GM21515 (cell line): ENCODE measurements at regions not wholly inside any gene's neighbourhood (a gene's known extent, or its start where the extent isn't known, plus 50 kb on each side); places are given as distances from the start of the nearest gene placed in this dataset.
"Not testable (repeated sequence)": the region's sequence is repeated elsewhere in the genome, so short reads cannot be mapped to it uniquely, and the experiment has no call there.

Experiments used
- ATAC-seq: cut with Tn5 transposase; IDR thresholded peaks from one replicate; pipeline ENCODE4 v1.9.1; 2021; ENCODE audit not compliant: unreplicated experiment

DNA sequence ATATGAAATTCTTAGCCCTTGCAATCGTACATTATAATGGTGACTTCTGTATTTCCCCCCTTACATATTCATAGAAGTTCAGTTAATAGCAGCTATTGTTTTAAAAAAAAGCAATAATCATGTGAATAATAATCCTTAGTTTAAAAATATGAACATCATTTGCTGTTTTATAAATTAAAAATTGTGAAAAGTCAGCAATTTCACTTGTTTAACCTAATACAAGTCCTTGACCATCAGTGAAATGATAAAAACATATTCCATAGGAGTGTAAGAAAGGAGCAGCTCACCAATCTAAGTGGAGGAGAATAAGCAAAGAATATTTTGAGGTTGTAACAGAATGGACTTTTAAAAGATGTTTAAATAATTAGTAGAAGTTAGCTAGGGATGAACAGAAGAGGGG is 650.2 kb downstream of the SUCLG1 start:
- no peak for ATAC-seq

DNA sequence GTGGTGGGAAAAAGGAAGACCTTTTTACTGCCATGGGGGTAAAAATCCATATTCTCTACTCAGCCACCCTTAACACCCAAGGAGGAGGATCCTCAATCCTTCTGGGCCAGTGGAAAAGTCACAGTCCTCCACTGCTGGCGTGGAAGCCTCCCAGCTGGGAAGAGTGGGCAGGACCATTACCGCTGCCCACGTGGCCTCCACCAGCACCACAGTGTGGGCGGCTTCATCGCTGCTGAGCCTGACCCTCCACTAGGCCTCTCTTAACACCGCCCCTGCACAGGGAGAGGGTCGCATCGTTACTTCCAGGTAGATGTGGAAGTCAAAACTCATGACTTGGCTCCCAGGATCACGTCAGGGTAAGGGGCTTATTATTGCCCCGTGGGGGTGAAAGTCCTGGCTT is 656.5 kb downstream of the SUCLG1 start:
- ATAC-seq, result no peak

DNA sequence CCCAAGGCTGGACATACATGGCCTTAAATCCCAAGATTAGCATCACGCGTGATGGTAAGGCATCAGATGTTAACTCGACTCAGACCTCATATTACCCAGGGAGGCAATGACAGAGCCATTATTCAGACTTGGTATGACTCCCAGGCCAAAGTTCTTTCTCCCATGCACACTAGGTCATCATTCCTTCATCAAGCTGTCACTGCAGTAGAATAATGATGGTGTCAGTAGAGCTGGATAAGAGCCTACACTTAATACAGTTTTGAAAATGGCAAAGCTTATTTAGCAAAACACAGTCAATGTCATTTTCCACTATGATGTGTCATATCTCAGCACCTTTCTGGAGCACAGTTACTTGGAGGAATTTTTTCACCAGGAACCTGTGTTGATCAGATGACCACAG is 663.3 kb downstream of the SUCLG1 start:
- ATAC-seq, result no peak

DNA sequence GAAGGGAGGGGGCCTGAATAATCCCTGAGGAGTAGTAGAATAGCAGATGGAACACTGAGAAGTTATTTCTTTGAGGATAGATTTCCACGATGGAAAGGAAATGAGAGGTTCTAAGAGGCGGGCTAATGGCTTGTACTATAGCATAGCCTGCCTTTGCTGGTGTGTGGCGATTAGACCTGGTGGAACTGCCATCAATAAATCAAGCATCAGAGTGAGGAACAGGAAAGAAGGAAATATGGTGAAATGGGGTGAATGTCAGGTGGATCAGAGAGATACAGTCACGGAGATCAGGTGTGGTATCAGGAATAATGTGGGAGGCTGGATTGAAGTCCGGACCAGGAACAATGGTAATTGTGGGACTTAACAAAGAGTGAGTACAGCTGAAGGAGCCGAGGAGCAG is 668.6 kb downstream of the SUCLG1 start:
- ATAC-seq, result not testable (repeated sequence)

DNA sequence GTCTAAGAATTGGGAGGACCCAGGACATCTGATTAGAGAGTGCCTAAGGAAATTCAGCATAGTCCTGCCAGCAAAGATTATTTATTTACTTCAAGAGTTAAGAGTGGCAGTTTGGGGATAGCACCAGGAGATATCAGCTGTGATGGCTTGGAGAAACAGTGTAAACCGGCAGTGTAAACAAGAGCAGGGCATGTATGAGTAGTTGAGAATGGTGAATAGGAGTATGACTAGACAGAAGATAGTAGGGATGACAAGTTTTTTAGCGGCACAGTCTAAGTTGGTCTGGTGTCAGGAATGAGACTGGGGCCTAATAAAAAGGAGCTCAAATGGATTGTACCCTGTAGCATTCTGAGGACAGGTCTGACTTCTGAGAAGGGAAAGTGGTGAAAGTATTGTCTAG is 669.4 kb downstream of the SUCLG1 start:
- not testable (repeated sequence) for ATAC-seq

DNA sequence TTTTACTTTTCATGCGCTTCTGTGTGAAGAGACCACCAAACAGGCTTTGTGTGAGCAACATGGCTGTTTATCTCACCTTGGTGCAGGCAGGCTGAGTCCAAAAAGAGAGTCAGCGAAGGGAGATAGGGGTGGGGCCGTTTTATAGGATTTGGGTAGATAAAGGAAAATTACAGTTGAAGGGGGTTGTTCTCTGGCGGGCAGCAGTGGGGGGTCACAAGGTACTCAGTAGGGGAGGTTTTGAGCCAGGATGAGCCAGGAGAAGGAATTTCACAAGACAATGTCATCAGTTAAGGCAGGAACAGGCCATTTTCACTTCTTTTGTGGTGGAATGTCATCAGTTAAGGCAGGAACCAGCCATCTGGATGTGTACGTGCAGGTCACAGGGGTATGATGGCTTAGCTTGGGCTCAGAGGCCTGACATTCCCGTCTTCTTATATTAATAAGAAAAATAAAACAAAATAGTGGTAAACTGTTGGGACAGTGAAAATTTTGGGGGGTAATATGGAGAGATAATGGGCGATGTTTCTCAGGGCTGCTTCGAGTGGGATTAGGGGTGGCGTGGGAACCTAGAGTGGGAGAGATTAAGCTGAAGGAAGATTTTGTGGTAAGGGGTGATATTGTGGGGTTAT is 670.0 kb downstream of the SUCLG1 start:
- ATAC-seq, result not testable (repeated sequence)

DNA sequence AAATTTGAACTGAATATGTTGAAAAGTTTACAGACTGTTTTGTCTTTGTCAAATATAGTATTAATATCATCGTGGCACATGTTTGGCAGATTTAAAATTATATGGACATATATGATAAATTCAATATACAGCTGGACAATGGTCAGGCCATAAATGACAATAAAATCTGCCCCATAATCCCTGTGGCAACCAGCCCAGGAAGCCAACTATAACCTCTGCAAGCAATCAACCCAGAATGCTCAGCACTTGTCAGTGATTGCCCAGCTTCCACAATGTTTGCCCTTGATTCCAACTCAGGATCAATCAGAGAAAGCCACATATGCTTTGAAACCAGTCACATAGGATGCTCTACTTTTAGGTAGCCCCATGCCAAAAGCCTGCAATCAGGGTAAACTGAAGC is 671.9 kb downstream of the SUCLG1 start:
- ATAC-seq, result no peak

DNA sequence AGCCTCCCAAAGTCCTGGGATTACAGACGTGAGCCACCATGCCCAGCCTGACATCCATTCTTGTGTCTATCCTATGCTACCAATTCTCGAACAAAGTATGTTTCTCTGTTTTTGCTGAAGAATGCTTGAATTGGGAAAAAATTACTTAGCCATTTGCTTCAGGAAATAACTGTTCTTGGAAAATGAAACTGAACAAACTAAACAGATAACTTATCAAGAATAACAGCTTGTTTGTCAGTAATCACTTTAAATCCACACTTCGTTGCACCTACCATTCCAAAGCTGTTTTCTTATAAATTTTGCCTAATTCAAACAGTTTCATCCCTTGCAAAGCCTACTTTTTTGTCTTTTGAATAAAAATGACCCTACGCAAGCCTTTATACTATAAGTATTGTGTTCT is 672.9 kb downstream of the SUCLG1 start:
- ATAC-seq, result no peak

DNA sequence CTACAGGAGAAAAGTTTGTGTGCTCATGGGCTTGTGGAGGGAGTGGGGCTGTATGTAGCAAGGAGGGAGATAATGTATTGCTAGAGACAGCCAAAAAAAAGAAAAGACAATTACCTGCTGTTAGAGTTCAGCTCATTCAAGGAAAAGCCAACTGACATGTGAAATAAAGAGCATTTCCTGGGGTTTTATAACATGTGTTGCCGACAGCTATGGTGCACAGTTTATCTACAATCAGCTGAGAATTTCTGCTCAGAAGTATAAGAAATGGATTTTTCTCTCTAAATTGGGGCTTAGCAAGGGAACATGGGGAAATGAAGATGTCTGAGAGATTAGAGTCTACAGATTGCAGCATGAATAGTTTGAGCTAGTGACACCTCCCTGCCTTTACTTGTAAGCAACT is 674.1 kb downstream of the SUCLG1 start:
- ATAC-seq, result no peak

DNA sequence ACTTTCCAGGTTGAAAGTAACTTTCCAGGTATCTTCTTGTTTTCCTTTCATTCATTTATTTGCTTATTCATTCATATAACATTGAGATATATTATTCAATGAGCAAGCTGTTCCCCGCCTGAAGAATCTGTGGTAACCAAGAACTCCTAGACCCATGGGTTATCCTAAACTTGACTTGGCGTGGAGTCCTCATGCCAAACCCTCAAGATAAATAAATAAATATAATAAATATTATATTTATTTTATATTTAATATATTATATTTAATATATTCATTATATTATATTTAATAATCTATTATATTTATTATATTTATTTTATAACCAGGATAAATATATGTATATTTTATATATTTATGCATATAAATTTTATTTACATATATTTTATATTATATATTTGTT is 674.8 kb downstream of the SUCLG1 start:
- ATAC-seq, result no peak

DNA sequence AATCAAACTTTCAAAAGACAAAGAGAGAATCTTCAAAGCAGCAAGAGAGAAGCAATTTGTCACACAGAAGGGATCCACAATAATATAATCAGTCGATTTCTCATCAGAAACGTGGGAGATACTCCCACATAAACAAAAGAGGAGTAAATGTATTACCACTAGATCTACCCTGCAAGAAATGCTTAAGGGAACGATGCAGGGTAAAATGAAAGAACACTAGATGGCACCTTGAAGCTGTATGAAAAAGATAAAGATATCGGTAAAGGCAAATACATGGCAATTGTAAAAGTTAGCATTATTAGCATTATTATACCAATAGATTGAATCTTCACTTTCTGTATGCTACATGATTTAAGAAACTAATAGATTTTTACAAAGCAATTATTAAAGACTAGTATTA is 677.0 kb downstream of the SUCLG1 start:
- ATAC-seq, result no peak

DNA sequence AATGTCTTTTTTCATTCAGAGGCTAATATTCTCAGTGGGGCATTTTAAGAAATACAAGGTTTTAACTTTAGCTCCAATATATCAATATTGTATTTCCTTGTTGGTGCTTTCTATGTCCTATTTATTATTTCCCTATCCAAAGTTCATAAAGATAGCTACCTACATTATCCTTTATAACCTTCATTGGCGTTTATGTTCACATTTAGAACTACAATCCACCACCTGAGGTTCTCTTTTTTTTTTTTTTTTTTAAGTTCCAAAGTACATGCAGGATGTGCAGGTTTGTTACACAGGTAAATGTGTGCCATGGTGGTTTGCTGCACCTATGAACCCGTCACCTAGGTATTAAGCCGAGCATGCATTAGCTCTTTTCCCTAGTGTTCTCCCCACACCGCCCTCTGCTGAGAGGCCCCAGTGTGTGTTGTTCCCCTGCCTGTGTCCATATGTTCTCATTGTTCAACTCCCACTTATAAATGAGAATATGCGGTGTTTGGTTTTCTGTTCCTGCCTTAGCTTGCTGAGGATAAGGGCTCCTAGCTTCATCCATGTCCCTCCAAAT is 694.6 kb downstream of the SUCLG1 start:
- ATAC-seq, result no peak

DNA sequence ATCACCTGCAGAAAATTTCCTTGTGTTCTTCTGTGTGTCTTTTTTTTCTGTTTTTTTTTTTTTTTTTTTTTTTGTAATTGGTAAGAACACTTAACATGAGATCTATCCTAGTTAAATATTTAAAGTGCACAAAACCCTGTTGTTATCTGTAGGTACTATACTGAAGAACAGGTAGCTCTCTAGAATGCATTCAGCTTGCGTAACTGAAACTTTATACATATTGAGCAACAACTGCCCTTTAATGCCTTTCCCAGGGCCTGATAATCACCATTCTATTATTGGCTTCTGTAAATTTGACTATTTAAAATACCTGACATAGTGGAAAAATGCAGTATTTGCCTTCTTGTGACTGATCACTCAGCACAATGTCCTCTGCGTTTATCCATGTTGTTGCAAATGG is 701.8 kb downstream of the SUCLG1 start:
- no peak for ATAC-seq

DNA sequence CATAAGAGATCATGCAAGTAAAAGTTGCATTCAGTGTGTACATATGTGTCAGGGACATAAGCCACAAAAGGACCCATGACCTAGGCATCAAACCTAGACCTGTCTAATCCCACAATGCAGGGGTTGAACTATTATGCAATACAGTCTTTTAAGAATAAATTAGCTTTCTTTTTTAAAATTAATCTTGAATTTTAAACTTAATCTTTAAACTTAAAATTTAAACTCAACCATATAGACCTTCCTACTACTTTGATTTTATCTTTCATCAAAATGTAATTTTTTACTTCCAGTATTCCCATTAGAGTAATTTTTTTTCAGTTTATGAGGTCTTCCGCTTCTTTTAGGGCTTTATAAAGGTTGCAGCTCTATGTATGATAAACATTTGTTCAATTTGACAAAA is 702.9 kb downstream of the SUCLG1 start:
- no peak for ATAC-seq

DNA sequence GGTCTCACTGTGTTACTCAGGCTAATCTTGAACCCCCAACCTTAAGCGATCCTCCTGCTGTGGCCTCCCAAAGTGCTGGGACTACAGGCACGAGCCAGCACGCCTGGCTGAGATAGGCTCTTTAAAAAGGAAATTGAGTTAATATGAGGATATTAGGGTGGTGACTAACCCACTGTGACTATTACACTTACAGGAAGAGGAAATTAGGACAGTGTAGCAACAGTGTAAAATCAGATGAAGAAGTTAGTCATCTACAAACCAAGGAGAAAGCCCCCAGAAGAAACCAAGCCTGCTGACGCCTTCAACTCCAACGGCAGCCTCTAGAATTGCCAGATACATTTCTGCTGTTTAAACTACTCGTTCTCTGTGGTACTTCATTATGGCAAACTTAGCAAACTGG is 711.9 kb downstream of the SUCLG1 start:
- ATAC-seq, result no peak

DNA sequence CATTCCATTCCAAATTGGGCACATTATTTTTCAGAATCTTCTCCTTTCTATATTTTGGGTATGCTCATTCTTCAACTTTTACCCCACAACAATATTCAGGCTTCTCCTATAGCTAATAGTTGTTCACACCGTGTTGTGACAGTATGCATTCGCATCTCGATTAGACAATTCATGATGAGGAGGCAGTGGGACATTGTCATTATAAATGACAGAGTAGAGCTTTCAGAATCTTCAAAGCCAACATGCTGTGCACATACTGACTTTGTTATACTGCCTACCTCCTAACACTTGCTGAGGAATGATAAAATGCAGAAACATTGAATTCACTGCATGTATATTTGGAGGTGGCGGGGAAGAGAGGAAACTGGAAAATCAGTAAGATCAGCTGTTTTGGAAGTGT is 714.2 kb downstream of the SUCLG1 start:
- no peak for ATAC-seq

DNA sequence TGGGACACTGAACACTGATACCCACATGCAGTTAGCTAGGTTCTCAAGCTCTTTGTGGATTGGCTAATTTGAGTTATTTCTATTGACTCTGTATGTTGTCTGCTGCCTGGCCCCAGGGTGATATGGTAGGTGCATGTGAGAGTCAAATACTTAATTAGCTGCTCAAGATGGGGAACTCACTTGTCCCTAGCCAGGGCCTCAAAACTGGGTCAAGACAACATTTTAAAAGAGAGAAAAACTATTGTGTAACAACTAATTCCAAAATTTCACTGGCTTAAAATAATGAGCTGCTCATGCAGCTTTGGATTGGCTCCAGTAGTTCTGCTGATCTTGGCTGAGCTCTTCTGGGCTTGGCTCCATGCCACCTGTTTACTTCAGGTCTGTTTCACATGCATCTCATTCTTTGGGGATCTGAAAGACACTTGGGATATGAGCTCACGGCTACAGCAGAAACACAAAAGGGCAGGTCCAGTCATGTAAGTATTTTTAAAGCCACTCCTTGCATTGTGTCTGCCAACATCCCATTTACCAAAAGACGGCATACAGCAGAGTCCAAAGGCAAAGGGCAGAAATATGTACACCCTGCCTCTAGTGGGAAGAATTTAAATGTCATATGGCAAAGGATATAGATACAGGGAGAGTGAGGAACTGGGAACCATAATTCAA is 716.8 kb downstream of the SUCLG1 start:
- no peak for ATAC-seq

DNA sequence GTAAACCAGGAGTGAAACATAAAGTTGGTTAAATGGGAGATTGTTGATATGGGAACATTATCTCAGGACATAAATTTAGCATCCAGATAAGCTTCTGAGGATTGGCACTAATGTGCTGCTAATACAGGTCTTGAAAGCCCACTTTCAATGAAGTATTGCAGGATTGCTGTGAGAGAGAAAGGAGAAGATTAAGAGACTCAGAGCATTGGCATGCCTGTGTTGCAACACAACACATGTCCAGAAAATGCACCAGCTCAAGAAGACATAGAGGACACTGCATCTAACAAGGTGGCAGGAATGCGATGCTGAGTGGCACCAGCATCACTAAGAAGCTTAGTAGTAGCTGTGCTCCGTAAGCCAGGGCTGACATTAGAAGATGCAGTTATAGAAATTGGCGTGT is 728.9 kb downstream of the SUCLG1 start:
- ATAC-seq, result no peak

DNA sequence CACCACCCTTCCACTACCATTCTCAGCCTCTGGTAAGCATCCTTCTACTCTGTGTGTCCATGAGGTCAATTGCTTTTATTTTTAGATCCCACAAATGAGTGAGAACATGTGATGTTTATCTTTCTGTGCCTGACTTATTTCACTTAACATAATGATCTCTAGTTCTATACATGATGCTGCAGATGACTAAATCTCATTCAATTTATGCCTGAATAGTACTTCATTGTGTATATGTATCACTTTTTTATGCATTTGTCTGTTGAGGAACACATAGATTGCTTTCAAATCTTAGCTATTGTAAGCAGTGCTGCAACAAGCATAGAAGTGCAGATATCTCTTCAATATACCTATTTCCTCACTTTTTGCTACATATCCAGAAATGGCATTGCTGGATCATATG is 733.3 kb downstream of the SUCLG1 start:
- no peak for ATAC-seq

DNA sequence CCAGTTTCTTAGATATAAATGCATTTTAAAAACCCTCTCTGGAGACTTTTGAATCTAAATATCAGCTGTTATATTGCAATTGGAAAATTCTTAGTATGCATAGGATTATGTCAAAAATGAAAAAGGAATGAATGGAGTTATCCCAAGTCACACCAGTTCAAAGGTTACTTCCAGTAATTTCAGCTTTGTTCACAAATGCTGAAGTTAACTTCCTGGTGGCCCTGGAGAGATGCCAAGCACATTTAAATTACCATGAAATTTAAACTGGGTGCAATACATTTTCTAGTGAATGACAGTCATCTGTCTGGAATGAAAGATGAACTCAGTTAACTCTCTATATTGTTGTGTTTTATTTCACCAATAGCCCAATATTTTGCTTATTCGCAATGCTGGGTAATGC is 753.9 kb downstream of the SUCLG1 start:
- no peak for ATAC-seq

DNA sequence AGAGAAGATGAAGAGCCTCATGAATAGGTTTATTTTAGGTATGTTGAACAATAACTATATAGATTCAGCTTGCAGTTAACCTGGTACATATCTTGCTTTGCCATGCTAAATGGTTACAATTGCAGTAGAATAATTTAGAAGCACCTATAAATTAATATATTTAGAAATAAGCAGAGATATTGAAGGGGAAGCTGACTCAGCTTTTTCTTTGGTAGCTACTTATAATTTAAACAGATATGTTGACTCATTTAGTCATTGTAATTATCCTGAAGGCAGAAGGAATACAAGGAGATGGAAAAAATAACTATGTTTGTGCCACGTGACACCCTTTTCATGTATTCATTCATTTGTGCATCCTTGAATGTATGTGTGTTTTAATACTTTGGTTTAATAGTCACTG is 755.5 kb downstream of the SUCLG1 start:
- no peak for ATAC-seq

DNA sequence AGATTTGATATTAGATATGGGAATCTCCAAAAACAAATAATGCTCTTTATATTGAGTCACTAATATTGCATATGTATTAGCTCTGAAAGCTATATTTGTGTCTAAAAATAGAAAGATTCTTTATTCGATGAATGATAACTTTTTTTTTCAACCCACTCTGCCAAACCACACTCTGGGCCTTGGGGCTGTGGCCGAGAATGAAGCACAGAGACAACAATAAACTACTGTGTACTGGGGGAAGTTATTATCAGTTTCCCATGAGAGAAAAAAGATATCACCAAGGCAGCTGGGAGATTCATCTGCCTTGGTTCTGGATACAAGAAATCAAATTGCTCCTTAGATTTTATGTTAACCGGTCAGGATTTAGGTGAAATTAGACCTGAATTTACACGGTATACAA is 762.2 kb downstream of the SUCLG1 start:
- ATAC-seq, result no peak

DNA sequence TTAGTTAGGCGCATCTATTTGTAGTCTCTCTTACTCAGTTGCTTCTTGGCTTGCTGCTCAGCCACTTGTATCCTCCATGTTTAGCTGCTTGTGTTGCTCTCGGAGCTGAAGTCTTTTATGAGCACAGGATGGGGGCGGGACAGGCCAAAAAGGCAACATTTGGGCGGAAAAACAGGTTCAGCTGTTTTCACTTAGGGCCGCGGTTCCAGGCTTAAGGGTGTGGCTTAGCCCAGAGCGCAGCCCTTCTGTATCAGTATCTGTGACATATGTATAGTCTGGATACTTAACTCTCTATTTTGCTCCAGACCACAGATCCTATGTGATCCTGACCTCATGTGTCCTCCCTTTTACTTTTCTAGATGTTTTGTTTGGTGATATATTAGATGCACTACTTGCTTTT is 763.5 kb downstream of the SUCLG1 start:
- no peak for ATAC-seq
